HG02943 (cell line): ENCODE measurements at regions not wholly inside any gene's neighbourhood (a gene's known extent, or its start where the extent isn't known, plus 50 kb on each side); places are given as distances from the start of the nearest gene placed in this dataset.
"Not testable (repeated sequence)": the region's sequence is repeated elsewhere in the genome, so short reads cannot be mapped to it uniquely, and the experiment has no call there.

Experiments
- ATAC-seq: cut with Tn5 transposase; IDR thresholded peaks from one replicate; pipeline ENCODE4 v1.9.1; 2021; ENCODE audit warnings: mild to moderate bottlenecking, low read depth, moderate library complexity; ENCODE audit not compliant: unreplicated experiment

DNA sequence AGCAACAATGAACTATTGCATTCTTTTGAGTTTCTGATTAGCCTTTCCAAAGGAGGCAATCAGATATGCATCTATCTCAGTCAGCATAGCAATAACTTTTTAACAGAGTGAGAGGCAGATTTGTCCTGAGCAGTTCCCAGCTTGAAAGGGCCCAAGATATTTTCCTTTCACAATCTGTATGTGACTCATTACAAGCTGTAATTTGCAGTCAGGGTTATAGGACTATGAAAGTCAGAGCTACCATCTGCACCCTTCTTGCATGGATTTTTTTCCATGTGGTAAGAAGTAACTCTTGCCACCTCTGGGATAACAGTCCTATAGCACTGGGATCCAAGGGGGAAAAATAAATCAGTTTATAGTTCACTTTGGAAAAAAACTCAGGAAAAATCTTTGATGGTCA is 318.2 kb upstream of the RGS17 start:
- no peak for ATAC-seq

DNA sequence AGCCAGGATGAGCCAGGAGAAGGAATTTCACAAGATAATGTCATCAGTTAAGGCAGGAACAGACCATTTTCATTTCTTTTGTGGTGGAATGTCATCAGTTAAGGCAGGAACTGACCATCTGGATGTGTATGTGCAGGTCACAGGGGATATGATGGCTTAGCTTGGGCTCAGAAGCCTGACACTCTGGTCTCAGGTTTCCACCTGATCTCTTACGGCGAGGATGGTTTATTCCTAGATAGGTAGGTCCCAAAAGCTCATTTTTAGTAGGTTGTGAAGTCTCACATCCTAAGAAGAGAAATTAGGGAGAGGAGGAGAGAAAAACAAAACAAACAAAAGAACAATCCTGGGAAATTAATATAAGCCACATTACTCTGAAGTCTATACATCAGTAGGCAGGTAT is 311.7 kb upstream of the RGS17 start:
- not testable (repeated sequence) for ATAC-seq

DNA sequence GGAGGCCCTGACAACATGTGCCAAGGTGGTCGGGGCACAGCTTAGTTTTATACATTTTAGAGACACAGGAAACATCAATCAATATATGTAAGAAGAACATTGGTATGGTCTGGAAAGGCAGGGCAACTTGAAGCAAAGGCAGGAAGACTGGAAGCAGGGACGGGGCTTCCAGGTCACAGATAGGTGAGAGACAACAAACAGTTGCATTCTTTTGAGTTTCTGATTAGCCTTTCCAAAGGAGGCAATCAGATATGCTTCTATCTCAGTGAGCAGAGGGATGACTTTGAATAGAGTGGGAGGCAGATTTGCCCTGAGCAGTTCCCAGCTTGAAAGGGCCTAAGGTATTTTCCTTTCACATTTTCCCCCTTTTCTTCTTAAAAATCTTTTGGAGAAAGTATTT is 311.0 kb upstream of the RGS17 start:
- no peak for ATAC-seq

DNA sequence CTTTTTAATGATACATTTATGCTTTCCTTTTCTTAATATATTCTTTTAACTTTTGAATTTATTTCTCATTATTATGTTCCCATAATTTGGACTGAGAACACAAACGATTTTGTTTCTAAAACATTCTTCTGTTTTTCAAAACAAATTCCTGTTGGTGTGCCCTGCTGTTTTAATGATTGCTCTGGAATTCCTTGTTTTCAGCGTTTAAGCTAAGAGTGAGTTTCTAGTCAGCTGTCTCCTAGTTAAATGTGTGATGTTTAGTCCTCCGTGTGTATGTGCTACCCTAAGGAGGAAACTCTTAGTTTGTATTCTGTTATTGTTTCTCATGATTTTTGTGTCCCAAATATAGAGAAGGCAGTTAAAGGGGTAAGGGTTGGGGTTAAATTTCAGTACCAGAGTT is 306.1 kb upstream of the RGS17 start:
- ATAC-seq, result no peak

DNA sequence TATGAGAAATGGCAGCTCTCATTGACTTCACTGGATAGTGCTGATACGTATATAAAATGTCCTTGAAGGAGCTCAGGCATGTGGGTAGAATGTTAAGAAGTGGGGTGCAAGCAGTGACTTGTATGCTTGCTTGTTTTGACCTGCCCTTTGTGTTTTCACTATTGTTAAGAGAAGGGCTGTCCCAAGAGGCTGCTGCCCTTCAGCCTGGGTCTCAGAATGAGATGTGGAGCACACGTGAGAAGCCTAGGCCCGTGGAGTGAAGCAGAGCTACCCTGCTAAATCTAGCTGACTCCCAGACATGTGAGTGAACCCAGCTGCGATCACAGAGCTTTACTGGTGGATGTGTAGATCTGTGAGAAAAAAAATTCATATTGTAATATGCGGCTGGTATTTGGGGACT is 305.3 kb upstream of the RGS17 start:
- no peak for ATAC-seq

DNA sequence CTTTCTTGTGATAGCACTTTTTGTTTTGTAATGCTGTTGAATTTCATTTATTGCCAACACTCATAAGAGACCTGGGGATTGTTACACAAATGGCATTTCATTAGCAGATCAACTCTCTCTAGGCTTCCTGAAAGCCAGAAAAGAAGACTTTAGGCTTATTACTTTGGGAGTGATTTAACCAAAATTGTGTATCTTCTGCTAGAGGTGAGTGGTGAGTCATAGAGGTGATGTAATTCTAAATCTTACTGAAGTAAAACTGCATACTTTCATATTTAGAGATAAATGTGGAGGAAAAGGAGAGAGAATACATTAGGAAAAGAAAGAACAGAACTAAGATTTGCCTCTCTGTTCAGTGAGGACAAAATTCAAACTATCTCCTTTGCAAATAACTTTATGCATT is 304.7 kb upstream of the RGS17 start:
- no peak for ATAC-seq

DNA sequence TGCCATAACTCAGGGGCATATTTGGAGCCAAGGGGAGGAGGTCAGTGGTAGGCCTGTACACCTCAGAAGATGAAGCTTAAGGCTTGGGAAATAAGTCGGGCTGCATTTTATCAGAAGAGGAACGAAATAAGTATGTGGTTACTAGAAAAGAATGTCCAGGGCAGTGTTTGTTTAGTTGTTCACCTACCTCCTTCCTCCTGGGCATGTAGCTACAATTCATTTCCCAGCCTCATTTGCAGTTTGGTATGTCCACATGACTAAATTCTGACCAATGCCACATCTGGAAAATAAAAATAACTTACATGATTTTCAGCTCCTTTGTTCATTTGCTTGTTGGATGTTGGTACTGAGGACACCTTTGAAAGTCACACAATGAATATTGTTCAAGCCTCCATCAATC is 294.5 kb upstream of the RGS17 start:
- no peak for ATAC-seq

DNA sequence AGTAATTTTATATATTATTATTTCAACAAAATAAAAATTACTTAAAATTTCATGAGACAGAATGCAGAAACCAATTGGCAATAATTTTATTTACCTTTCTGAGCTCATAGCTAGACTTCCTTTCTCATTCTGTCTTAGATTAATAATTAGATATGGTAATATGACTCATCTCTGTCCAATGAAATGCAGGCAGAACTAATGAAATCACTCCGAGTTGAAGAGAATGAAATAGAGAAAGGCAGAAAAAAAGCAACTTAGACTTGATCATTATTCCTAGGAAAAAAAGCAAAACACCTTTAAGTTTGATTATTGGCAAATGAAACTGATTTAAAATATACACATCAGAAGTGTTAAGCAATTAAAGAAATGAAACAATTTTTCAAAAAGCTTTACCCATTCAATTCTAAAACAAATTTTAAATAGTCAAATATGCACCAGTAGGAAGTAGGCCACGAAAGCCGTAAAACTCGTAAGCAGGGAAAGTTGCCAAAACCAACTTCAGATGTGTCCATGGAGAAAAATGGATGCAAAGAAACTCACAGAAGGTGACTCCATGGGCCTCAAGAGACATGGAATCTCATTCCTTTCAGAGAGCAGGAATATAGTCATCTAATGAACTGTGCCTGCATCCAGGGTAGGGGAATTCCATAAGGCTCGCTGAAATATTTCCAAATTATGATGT is 293.8 kb upstream of the RGS17 start:
- ATAC-seq, result no peak

DNA sequence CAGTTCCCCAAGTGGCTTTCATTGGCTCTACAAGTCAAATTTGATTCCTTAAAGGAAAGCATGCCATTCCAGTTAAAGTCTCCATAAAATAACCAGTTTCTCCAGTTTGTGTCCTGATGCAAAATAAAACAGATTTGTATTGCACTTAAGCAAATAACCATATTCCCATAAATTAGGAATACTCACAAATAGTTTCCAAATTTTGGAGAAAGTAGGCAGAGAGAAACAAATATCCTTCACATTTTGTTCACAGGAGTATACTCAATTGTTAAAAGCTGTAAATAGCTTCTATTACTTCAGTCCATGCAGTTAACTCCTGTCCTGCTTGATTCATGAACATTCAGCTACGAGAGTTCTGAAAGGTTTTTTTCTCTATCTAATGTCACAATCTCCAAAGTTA is 281.4 kb upstream of the RGS17 start:
- no peak for ATAC-seq

DNA sequence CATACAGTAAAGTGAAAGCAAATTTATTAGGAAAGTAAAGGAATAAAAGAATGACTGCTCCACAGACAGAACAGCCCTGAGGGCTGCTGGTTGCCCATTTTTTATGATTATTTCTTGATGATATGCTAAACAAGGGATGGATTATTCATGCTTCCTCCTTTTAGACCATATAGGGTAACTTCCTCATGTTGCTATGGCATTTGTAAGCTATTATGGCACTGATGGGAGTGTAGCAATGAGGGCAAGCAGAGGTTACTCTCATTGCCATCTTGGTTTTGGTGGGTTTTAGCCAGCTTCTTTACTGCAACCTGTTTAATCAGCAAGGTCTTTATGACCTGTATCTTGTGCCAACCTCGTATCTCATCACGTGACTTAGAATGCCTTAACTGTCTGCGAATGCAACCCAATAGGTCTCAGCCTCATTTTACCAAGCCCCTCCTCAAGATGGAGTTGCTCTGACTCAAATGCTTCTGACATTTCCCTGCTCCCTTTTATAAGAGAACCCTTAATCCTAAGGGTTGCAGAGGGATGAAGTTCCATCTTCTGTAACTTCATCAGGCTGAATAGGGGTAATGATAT is 280.1 kb upstream of the RGS17 start:
- no peak for ATAC-seq

DNA sequence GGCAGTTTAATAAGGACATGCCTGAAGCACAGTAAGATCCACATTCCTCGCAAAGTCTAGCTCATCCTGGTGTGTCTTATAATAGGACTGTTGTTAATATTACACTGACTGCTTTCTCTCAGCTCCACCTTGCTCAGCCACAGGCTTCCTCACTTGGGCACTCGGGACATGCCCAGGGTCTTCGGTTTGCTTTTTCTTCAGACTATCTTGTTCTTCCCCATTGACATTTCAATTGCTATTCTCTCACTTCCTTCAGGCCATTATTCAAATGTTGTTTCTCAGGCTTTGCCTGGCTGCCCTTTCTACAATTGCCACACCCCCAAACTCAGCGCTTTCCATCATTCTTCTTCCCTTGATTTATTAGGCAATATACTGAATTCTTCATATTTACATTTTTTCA is 274.8 kb upstream of the RGS17 start:
- ATAC-seq, result no peak

DNA sequence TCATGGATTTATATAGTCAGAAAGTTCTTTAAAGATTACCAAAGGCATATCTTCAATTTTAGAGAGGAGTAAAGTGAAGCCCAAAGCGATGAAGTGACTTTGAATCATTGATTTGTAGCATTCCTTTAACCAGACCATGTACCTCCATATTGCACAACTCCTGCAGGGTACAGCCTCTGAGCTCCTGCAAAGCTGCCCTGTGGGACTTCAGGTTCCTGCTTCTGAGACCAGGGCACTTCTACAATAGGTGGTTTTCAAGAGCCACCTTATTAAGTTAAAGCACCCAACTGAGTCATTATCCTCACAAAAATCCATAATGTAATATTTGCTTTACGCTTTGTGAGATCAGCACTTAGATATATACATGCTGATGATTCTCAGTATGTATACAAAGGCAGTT is 270.7 kb upstream of the RGS17 start:
- ATAC-seq, result no peak

DNA sequence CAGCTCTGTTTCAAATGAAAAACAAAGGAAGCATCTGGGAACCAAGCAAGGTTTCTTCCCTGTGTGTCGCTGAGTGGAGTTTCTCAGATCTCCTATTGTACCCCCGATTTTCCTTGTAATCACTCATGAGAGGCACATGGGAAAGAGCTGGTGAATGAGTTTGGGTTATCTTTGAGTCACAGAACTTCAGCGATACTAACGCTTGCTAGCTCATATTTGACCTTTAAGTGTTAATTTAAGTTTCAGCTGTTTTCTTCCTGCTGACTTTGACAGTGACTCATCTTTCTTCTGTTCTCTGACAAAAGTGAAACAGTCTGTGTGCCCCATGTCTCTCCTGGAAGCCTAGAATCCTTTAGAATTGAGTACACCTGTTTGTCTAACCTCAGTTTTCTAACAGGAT is 261.1 kb upstream of the RGS17 start:
- ATAC-seq, result no peak

DNA sequence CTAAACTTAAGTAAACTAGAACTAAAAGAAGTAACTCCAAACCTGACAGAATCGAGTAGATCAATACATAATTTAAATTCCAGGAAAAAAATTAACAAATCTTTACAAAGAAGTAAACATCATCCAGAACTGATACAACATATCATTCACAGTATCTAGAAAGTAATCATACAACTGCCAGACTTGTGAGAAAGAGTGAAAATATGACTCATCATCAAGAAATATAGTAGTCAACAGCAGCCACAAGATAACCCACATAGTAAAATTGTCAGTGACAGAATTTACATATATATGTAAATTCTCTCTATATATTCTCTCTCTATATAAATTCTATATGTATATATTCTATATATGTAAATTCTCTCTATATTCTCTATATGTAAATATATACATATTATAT is 242.8 kb upstream of the RGS17 start:
- no peak for ATAC-seq

DNA sequence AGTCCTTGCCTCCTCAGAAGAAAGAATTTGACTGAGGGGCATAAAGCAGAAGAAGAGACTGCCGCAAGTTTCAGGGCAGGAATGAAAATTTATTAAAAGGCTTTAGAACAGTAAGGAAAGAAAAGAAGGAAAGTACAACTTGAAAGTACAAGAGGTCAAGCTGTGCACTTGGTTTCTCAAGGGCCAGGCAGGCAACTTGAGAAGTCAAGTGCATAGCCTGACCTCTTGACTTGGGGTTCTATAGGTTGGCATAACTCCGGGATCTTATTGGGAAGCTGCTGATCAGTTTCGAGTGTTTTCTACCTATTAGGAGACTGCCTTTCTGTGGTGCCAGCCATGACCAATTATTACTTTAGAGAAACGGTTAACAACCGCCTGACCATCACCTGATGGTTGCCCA is 237.0 kb upstream of the RGS17 start:
- no peak for ATAC-seq

DNA sequence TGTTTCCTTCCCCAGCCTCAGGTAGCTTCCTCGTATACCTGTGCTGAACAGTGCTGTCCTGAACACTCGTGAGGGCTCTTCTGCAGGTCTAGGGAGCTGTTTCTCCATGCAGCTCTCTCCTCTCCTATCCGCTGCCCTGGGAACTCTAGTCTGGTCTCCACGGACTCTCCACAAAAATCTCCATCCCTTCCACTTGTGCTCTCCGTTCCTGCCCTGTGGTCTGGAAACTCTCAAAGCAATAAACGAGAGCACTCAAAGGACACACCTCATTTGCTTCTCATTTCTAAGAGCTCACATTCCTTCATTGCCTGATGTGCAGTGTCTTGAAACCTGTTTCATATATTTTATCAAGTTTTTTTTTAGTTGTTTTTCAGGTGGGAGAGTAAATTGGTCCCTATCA is 235.9 kb upstream of the RGS17 start:
- no peak for ATAC-seq

DNA sequence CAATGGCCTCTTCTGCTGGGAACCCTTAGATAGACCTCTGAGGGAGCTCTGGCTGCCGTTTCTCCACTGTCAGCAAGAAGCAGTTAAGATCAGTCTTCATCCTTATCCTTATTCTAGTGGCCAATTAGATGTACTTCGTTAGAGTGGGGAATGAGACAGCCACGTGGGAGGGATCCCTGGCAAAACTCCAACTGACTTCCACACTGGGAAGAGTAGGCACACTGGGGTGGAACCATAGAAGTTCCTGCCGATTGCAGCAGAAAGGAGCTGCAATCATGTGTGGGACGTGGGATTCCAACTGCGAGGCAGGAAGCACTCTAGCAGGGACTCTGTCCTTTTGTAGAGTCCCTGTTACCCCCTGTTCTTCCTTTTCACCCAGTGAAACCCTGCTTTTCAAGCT is 226.3 kb upstream of the RGS17 start:
- no peak for ATAC-seq

DNA sequence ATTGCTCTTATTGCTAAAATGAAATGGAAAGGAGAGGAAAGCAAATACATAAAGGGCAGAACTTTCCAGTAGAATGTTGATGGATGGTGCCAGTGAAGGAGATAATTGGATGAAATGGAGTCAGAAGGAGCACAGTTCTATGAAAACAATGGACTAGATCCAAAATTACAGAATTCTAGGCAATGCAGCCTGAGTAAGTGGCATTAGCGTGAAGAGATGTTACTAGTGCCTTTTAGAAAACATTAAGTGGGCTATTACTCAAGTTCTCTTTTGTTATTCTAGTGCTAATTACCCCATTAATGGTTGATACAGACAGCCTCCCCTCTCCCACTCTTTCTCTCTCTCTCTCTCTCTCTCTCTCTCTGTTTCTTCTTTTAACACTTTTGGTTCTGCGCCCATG is 209.5 kb upstream of the RGS17 start:
- no peak for ATAC-seq

DNA sequence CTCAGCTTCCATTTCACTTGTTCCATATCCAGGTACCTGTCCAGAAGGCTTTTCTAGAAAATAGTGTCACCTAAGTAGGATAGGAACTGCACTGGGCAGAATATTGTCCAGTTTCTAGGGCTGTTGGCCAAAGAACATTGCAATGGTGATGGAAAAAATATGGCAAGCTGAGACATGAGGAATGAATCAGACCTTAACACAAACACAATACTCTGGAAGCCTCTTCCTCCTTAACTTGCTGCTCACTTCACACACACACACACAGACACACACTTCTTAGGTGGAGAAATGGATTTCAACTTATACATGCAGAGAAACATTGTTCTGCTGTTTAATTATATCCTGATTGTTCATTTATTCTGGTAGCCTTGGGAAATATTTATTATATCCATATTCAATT is 203.0 kb upstream of the RGS17 start:
- ATAC-seq, result no peak

DNA sequence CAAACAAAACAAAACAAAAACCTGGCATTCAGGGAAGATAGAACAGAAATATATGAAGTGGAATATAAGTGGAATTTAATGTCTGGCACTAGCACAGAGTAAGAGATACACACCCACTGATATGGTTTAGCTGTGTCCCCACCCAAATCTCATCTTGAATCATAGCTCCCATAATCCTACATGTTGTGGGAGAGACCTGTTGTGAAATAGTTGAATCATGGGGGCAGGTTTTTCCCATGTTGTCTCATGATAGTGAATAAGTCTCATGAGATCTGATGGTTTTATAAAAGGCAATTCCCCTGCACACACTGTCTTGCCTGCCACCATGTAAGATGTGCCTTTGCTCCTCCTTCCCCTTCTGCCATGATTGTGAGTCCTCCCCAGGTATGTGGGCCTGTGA is 200.1 kb upstream of the RGS17 start:
- ATAC-seq, result not testable (repeated sequence)

DNA sequence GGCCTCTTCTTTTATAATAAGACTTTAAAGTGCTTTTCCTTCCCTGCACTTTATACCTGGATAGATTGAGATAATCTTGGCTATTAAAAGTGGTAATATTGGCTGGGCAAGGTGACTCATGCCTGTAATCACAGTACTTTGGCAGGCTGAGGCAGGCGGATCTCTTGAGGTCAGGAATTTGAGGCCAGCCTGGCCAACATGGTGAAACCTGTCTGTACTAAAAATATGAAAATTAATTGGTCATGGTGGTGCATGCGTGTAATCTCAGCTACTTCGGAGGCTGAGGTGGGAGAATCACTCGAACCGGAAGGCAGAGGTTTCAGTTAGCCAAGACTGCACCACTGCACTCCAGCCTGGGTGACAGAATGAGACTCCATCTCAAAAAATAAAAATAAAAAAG is 197.1 kb upstream of the RGS17 start:
- no peak for ATAC-seq

DNA sequence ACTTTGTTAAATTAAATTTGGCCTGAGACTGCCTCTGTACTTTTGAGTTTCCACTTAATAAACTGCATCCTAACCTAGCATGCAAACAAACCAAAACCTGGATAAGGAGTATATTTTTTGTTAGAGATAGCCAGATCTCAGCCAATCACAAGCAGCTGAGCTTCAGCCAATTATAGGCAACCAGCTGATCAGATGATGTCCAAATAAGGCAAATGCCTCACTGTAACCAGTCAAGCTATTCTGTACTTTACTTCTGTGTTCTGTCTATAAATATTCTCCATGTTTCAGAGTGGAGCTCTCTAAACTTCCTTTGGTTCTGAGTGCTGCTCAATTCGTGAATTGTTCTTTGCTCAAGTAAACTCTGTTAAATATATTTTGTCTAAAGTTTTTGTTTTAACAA is 194.6 kb upstream of the RGS17 start:
- ATAC-seq, result no peak

DNA sequence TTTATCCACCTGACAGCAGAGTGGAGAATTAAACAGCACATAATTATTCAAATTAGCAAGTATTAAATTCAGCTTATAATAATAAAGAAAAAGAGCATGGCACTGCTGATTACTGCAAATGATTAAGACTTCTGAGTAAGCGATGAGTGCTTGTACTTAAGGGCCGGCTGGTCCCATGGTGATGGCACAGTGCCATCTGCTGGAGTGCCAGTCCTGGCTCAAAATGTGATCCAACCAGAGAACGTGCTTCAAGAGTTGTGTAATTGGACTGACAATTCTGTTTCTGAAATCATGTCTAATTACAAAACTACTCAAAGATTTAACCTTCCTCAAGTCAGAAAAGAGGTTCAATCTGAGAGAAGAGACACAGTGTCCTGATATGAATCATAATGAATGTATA is 181.6 kb upstream of the RGS17 start:
- peak; percentile 65 for ATAC-seq
